H9 (cell line): ENCODE measurements at regions not wholly inside any gene's neighbourhood (a gene's known extent, or its start where the extent isn't known, plus 50 kb on each side); places are given as distances from the start of the nearest gene placed in this dataset.

Source experiments
- DNase-seq: peaks from one replicate; pipeline ENCODE4 v3.0.0-alpha.2; 2017
- H2AFZ ChIP-seq: one replicate; pipeline ENCODE4 v1.6.1; 2013; ENCODE audit warnings: mild to moderate bottlenecking, low read length, control low read depth, moderate library complexity
- H2AK5ac ChIP-seq: 2 replicates; pipeline ENCODE4 v1.6.1; 2013; ENCODE audit warnings: low read length, control low read depth, mixed read lengths; ENCODE audit not compliant: insufficient read length
- H2BK120ac ChIP-seq: one replicate; pipeline ENCODE4 v1.6.1; 2013; ENCODE audit warnings: low read depth, mild to moderate bottlenecking, low read length, control low read depth, inconsistent platforms; ENCODE audit not compliant: poor library complexity, severe bottlenecking
- H2BK12ac ChIP-seq: 2 replicates; pipeline ENCODE4 v1.6.1; 2013; ENCODE audit warnings: low read length, control low read depth, mixed read lengths, low read depth; ENCODE audit not compliant: insufficient read length
- H2BK15ac ChIP-seq: 2 replicates; pipeline ENCODE4 v1.6.1; 2013; ENCODE audit warnings: low read depth, low read length, control low read depth
- H2BK20ac ChIP-seq: one replicate; pipeline ENCODE4 v1.6.1; 2013; ENCODE audit warnings: low read depth, mild to moderate bottlenecking, low read length, control low read depth, inconsistent platforms; ENCODE audit not compliant: poor library complexity, severe bottlenecking
- H2BK5ac ChIP-seq: 2 replicates; pipeline ENCODE4 v1.6.1; 2013; ENCODE audit warnings: low read length, control low read depth, mixed read lengths; ENCODE audit not compliant: insufficient read length
- H3K14ac ChIP-seq: 2 replicates; pipeline ENCODE4 v1.6.1; 2013; ENCODE audit warnings: low read length, control low read depth; ENCODE audit not compliant: insufficient read depth
- H3K18ac ChIP-seq: 2 replicates; pipeline ENCODE4 v1.6.1; 2013; ENCODE audit warnings: low read depth, mild to moderate bottlenecking, mixed read lengths, low read length, control low read depth; ENCODE audit not compliant: insufficient read length
- H3K23ac ChIP-seq: 2 replicates; pipeline ENCODE4 v1.6.1; 2013; ENCODE audit warnings: low read length, control low read depth, mixed read lengths, low read depth; ENCODE audit not compliant: insufficient read length
- H3K23me2 ChIP-seq: 2 replicates; pipeline ENCODE4 v1.6.1; 2013; ENCODE audit warnings: low read depth, mild to moderate bottlenecking, mixed read lengths, low read length, control low read depth; ENCODE audit not compliant: insufficient read length, poor library complexity, severe bottlenecking
- H3K27ac ChIP-seq: 2 replicates; pipeline ENCODE4 v1.5.1; 2013; ENCODE audit warnings: low read length, control low read depth, mixed read lengths, low read depth; ENCODE audit not compliant: insufficient read length
- H3K27me3 ChIP-seq: 2 replicates; pipeline ENCODE4 v1.6.1; 2013; ENCODE audit warnings: low read length, control low read depth, inconsistent platforms; ENCODE audit not compliant: insufficient read depth
- H3K4ac ChIP-seq: 2 replicates; pipeline ENCODE4 v1.6.1; 2013; ENCODE audit warnings: low read depth, mild to moderate bottlenecking, control low read depth, inconsistent platforms, low read length, moderate library complexity
- H3K4me1 ChIP-seq: 2 replicates; pipeline ENCODE4 v1.6.1; 2013; ENCODE audit warnings: low read length, control low read depth, inconsistent platforms; ENCODE audit not compliant: insufficient read depth
- H3K4me2 ChIP-seq: 2 replicates; pipeline ENCODE4 v1.6.1; 2013; ENCODE audit warnings: low read length, control low read depth, mixed read lengths; ENCODE audit not compliant: insufficient read length, insufficient read depth
- H3K56ac ChIP-seq: 2 replicates; pipeline ENCODE4 v1.6.1; 2013; ENCODE audit warnings: low read depth, mild to moderate bottlenecking, mixed read lengths, low read length, control low read depth; ENCODE audit not compliant: insufficient read length
- H3K79me1 ChIP-seq: 2 replicates; pipeline ENCODE4 v1.6.1; 2013; ENCODE audit warnings: low read depth, mild to moderate bottlenecking, moderate library complexity, low read length, control low read depth, inconsistent platforms; ENCODE audit not compliant: insufficient read depth, poor library complexity, severe bottlenecking
- H3K79me2 ChIP-seq: 2 replicates; pipeline ENCODE4 v1.6.1; 2013; ENCODE audit warnings: low read length, control low read depth, inconsistent platforms; ENCODE audit not compliant: insufficient read depth
- H3K9ac ChIP-seq: 2 replicates; pipeline ENCODE4 v1.6.1; 2013; ENCODE audit warnings: low read length, control low read depth, mixed read lengths; ENCODE audit not compliant: insufficient read length; ENCODE audit errors: extremely low read depth
- H3K9me3 ChIP-seq: one replicate; pipeline ENCODE4 v1.6.1; 2013; ENCODE audit warnings: low read depth, low read length, inconsistent platforms; ENCODE audit not compliant: control insufficient read depth
- H3T11ph ChIP-seq: one replicate; pipeline ENCODE4 v1.6.1; 2013; ENCODE audit warnings: mild to moderate bottlenecking, low read length, control low read depth, inconsistent platforms
- H4K20me1 ChIP-seq: one replicate; pipeline ENCODE4 v1.6.1; 2013; ENCODE audit not compliant: control insufficient read depth, insufficient read length, insufficient read depth
- H4K5ac ChIP-seq: 2 replicates; pipeline ENCODE4 v1.6.1; 2013; ENCODE audit warnings: low read depth, mild to moderate bottlenecking, mixed read lengths, low read length, control low read depth; ENCODE audit not compliant: insufficient read length
- H4K8ac ChIP-seq: replicated peaks from 2 replicates; pipeline ENCODE4 v1.6.1; 2013; ENCODE audit warnings: low read length, control low read depth, mixed read lengths, low read depth; ENCODE audit not compliant: insufficient read length
- H4K91ac ChIP-seq: 2 replicates; pipeline ENCODE4 v1.6.1; 2013; ENCODE audit warnings: low read depth, mild to moderate bottlenecking, moderate library complexity, mixed read lengths, low read length, control low read depth; ENCODE audit not compliant: insufficient read length
- H3K27ac Mint-ChIP-seq, 3 experiments: 2 replicates in 2 of 3; 3 replicates in 1 of 3; pipeline ENCODE4 v1.8.0; 2020 to 2021; ENCODE audit warnings: mixed read lengths in 3 of 3, mild to moderate bottlenecking in 1 of 3, moderate library complexity in 1 of 3
- H3K27me3 Mint-ChIP-seq: 2 replicates; pipeline ENCODE4 v1.8.0; 2021; ENCODE audit warnings: low read depth, mild to moderate bottlenecking, moderate library complexity, mixed read lengths
- H3K36me3 Mint-ChIP-seq, 3 experiments: 2 replicates in 2 of 3; 3 replicates in 1 of 3; pipeline ENCODE4 v1.8.0; 2020 to 2021; ENCODE audit warnings: low read depth in 3 of 3, mixed read lengths in 3 of 3; ENCODE audit not compliant: insufficient read depth in 1 of 3
- H3K4me1 Mint-ChIP-seq, 2 experiments: 2 replicates each; pipeline ENCODE4 v1.8.0; 2020; ENCODE audit warnings: mixed read lengths in 2 of 2
- H3K4me3 Mint-ChIP-seq, 2 experiments: 2 replicates in 1 of 2; 3 replicates in 1 of 2; pipeline ENCODE4 v1.8.0; 2020 to 2021; ENCODE audit warnings: mild to moderate bottlenecking in 2 of 2, mixed read lengths in 2 of 2, moderate library complexity in 1 of 2
- H3K9me3 Mint-ChIP-seq, 2 experiments: 2 replicates in 1 of 2; 3 replicates in 1 of 2; pipeline ENCODE4 v1.8.0; 2020; ENCODE audit warnings: mild to moderate bottlenecking in 2 of 2, mixed read lengths in 2 of 2, moderate library complexity in 1 of 2
- WGBS: extraction: QIAGEN DNeasy Blood & Tissue Kit; methylation state at CpG from one replicate; pipeline ENCODE4 v1.1.7; 2013; ENCODE audit warnings: missing lambda C conversion rate, low lambda C conversion rate, mixed read lengths; ENCODE audit not compliant: insufficient read length; ENCODE audit errors: extremely low coverage; 5-methylcytosine and 5-hydroxymethylcytosine counted together
- TF ChIP-seq, protein P1 (sequence below): fragments of 200-600 bp; sonication (generic); conservative IDR thresholded peaks from 3 replicates; pipeline ENCODE4 v1.8.0; 2021; ENCODE audit warnings: antibody characterized with exemption, mild to moderate bottlenecking

DNA sequence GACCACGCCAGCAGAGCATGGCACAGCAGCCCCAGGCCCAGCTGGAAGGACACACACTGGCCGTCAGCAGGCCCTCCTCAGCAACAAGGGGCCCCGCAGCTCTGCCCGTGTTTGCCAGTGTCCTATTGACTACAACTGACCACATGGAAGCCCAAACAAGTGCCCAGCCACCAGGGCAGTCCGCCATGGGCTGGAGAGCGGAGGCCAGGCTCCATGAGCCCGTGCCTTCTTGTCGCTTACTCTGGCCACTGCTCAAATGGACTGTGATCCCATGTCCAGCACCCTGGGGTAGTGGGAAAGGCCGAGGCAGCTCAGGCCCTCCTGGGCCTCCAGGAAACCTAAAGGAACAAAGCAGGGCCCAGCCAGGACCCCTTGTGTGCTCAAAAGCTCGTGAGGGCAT lies 53.9 kb upstream of the TAF1B start:
- H4K91ac ChIP-seq, result no peak overlapping the region
- no peaks in the 10 kb centered on the region for H4K20me1 ChIP-seq
- H4K5ac ChIP-seq, result no peak overlapping the region
- H3K4me1 ChIP-seq, result no peaks in the 10 kb centered on the region
- H3K9me3 ChIP-seq, result no peaks in the 10 kb centered on the region
- Mint-ChIP-seq H3K4me3 (no peak overlapping the region), H3K9me3 (peaks cover 6 to 11% of the 10 kb centered on the region in 2 experiments; a peak in 4 of 5 replicates), H3K27me3 (peaks cover 13% of the 10 kb centered on the region), H3K36me3 (peaks cover 0 to 4% (median 0%) of the 10 kb centered on the region in 3 experiments; a peak in 2 of 7 replicates), H3K4me1 (peaks cover 3 to 6% of the 10 kb centered on the region in 2 experiments; a peak in 2 of 4 replicates), H3K27ac (no peak overlapping the region; a peak in 1 of 7 replicates)
- no peak overlapping the region for H3K27ac ChIP-seq
- no peak overlapping the region; the same call in 1 of the 2 replicates for H3K14ac ChIP-seq
- no peak overlapping the region for H3K18ac ChIP-seq
- no peak overlapping the region for H2AK5ac ChIP-seq
- H2BK120ac ChIP-seq, result no peak overlapping the region
- H3K23me2 ChIP-seq, result no peaks in the 10 kb centered on the region
- H3K79me1 ChIP-seq, result no peaks in the 10 kb centered on the region
- no peak overlapping the region for H2AFZ ChIP-seq
- H3K79me2 ChIP-seq, result no peaks in the 10 kb centered on the region
- no peak overlapping the region for H3K56ac ChIP-seq
- DNase-seq, result no peak
- H2BK5ac ChIP-seq, result no peak overlapping the region
- no peak overlapping the region for H3K23ac ChIP-seq
- H2BK15ac ChIP-seq, result no peak overlapping the region
- no peak overlapping the region for H3K4me2 ChIP-seq
- no CpG with 5 or more reads among the region's 10 CpGs for WGBS
- no peak overlapping the region for H2BK20ac ChIP-seq
- no peak overlapping the region for H3T11ph ChIP-seq
- H3K9ac ChIP-seq, result no peak overlapping the region
- TF ChIP-seq, protein P1, sequence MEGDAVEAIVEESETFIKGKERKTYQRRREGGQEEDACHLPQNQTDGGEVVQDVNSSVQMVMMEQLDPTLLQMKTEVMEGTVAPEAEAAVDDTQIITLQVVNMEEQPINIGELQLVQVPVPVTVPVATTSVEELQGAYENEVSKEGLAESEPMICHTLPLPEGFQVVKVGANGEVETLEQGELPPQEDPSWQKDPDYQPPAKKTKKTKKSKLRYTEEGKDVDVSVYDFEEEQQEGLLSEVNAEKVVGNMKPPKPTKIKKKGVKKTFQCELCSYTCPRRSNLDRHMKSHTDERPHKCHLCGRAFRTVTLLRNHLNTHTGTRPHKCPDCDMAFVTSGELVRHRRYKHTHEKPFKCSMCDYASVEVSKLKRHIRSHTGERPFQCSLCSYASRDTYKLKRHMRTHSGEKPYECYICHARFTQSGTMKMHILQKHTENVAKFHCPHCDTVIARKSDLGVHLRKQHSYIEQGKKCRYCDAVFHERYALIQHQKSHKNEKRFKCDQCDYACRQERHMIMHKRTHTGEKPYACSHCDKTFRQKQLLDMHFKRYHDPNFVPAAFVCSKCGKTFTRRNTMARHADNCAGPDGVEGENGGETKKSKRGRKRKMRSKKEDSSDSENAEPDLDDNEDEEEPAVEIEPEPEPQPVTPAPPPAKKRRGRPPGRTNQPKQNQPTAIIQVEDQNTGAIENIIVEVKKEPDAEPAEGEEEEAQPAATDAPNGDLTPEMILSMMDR, result no peak
- H3K27me3 ChIP-seq, result no peaks in the 10 kb centered on the region
- no peak overlapping the region for H2BK12ac ChIP-seq
- no peak overlapping the region for H3K4ac ChIP-seq
- H4K8ac ChIP-seq, result no peak overlapping the region
